GM12878 (cell line): ENCODE measurements at regions not wholly inside any gene's neighbourhood (a gene's known extent, or its start where the extent isn't known, plus 50 kb on each side); places are given as distances from the start of the nearest gene placed in this dataset.

Source experiments
- ATAC-seq: fragments of 200-7000 bp; cut with Tn5 transposase; 3 replicates; pipeline ENCODE4 v1.9.1; 2020; ENCODE audit warnings: mild to moderate bottlenecking, moderate library complexity
- BruUV-seq: library from RNA; stranded (reverse); fragments of 400-500 nt; replicated peaks from 2 replicates; lab custom pipeline; 2021; lab: Mats Ljungman, UMichigan
- CTCF ChIA-PET: fragments of 300-600 bp; sonication (Branson Sonifier 250); formaldehyde crosslinking; extraction: SDS; loops from one replicate; lab custom pipeline; 2021; ENCODE audit warnings: inconsistent platforms; lab: Yijun Ruan, JAX
- POLR2A ChIA-PET: fragments of 350-600 bp; formaldehyde crosslinking; extraction: SDS; loops from one replicate; lab custom pipeline; 2021; ENCODE audit warnings: inconsistent platforms; lab: Charles Lee
- RAD21 ChIA-PET: fragments of 300-600 bp; sonication (Branson Sonifier 250); formaldehyde crosslinking; loops from one replicate; lab custom pipeline; 2023; ENCODE audit warnings: antibody characterized with exemption; ENCODE audit not compliant: unreplicated experiment; lab: Charles Lee
- SMC1A ChIA-PET: fragments of 300-600 bp; sonication (Branson Sonifier 250); formaldehyde crosslinking; loops from one replicate; lab custom pipeline; 2023; ENCODE audit not compliant: unreplicated experiment, uncharacterized antibody; lab: Charles Lee
- DNase-seq: peaks from one replicate; pipeline ENCODE4 v3.0.0-alpha.2; 2011; ENCODE audit warnings: low read depth, low spot score
- FAIRE-seq: peaks from 3 replicates; lab custom pipeline; 2011; peaks lifted over from hg19 to GRCh38; lab: Jason Lieb, UNC
- H2AFZ ChIP-seq: 2 replicates; pipeline ENCODE4 v1.6.0; 2011; ENCODE audit warnings: low read depth, low read length, control low read depth; ENCODE audit not compliant: control insufficient read depth
- H3K27ac ChIP-seq: 2 replicates; pipeline ENCODE4 v1.5.1; 2011; ENCODE audit warnings: control low read depth; ENCODE audit not compliant: control insufficient read depth, insufficient read depth
- H3K27me3 ChIP-seq, 2 experiments: replicated peaks in 1 of 2; 2 replicates each; pipeline versions ENCODE4 v1.6.0 to v1.6.1; 2011; ENCODE audit warnings: low read length in 1 of 2; ENCODE audit not compliant: control insufficient read depth in 2 of 2, insufficient read depth in 2 of 2
- H3K36me3 ChIP-seq, 2 experiments: 2 replicates each; pipeline ENCODE4 v1.5.1; 2011; ENCODE audit warnings: low read length in 1 of 2; ENCODE audit not compliant: control insufficient read depth in 2 of 2, insufficient read depth in 2 of 2
- H3K4me1 ChIP-seq: 2 replicates; pipeline ENCODE4 v1.6.1; 2011; ENCODE audit warnings: mild to moderate bottlenecking, low read length, moderate library complexity, mixed read lengths; ENCODE audit not compliant: control insufficient read depth, insufficient read depth
- H3K4me2 ChIP-seq: 2 replicates; pipeline ENCODE4 v1.6.0; 2011; ENCODE audit warnings: control low read depth; ENCODE audit not compliant: control insufficient read depth, insufficient read depth
- H3K4me3 ChIP-seq: fragments of 200-600 bp; sonication (generic); 2 replicates; pipeline ENCODE4 v1.5.1; 2016
- H3K79me2 ChIP-seq: 2 replicates; pipeline ENCODE4 v1.6.0; 2011; ENCODE audit warnings: low read length; ENCODE audit not compliant: control insufficient read depth, insufficient read depth
- H3K9ac ChIP-seq: 2 replicates; pipeline ENCODE4 v1.8.0; 2011; ENCODE audit warnings: low read length, control low read depth, mixed read lengths; ENCODE audit not compliant: control insufficient read depth, insufficient read depth
- H3K9me3 ChIP-seq: replicated peaks from 3 replicates; pipeline ENCODE4 v1.5.1; 2011; ENCODE audit warnings: mild to moderate bottlenecking, low read length; ENCODE audit not compliant: control insufficient read depth, insufficient read depth
- H4K20me1 ChIP-seq: 2 replicates; pipeline ENCODE4 v1.6.0; 2011; ENCODE audit not compliant: control insufficient read depth, insufficient read depth
- BHLHE40 ChIP-seq, 2 experiments: fragments of 450-650 bp in 1 of 2; IDR thresholded peaks; 2 replicates each; pipeline ENCODE4 v1.6.1; 2011 to 2017; ENCODE audit warnings: low read depth in 2 of 2, borderline replicate concordance in 1 of 2, improper control_type of control experiment in 1 of 2, low read length in 1 of 2, mild to moderate bottlenecking in 1 of 2
- CHD4 ChIP-seq: fragments of 200-600 bp; sonication (generic); IDR thresholded peaks from 2 replicates; pipeline ENCODE4 v1.6.1; 2016; ENCODE audit warnings: mild to moderate bottlenecking
- KDM1A ChIP-seq: fragments of 200-600 bp; sonication (generic); IDR thresholded peaks from 2 replicates; pipeline ENCODE4 v1.6.1; 2016; ENCODE audit warnings: borderline replicate concordance
- NBN ChIP-seq: fragments of 450-650 bp; IDR thresholded peaks from 2 replicates; pipeline ENCODE4 v1.6.1; 2016
- RB1 ChIP-seq: fragments of 450-650 bp; formaldehyde crosslinking; IDR thresholded peaks from 2 replicates; pipeline ENCODE4 v1.6.1; 2017; ENCODE audit warnings: mild to moderate bottlenecking, borderline replicate concordance
- TCF7 ChIP-seq: IDR thresholded peaks from 2 replicates; pipeline ENCODE4 v1.6.1; 2014; ENCODE audit warnings: antibody characterized with exemption, borderline replicate concordance
- YBX1 ChIP-seq: fragments of 450-650 bp; IDR thresholded peaks from 2 replicates; pipeline ENCODE4 v1.6.1; 2016; ENCODE audit warnings: antibody characterized with exemption
- WGBS: methylation state at CpG from one replicate; pipeline ENCODE4 v1.1.6; 2016; ENCODE audit warnings: low lambda C conversion rate; ENCODE audit not compliant: insufficient replicate concordance, insufficient coverage; ENCODE audit errors: missing lambda C conversion rate; 5-methylcytosine and 5-hydroxymethylcytosine counted together
- in situ Hi-C: fragments of 300-500 bp; cut with MboI; formaldehyde crosslinking; loops from 9 replicates; pipeline ENCODE4 v1.14.3; 2018; ENCODE audit warnings: mixed read lengths
- intact Hi-C: fragments of 100-400 bp; cut with micrococcal nuclease; formaldehyde crosslinking; loops from one replicate; pipeline ENCODE4 v1.14.2; 2022; ENCODE audit not compliant: unreplicated experiment
- TF ChIP-seq, protein P1 (sequence below): IDR thresholded peaks from 2 replicates; pipeline ENCODE4 v1.6.1; 2012; ENCODE audit warnings: low read depth, low read length, improper control_type of control experiment
- TF ChIP-seq, protein P2 (sequence below): IDR thresholded peaks from 2 replicates; pipeline ENCODE4 v1.6.1; 2011; ENCODE audit warnings: borderline replicate concordance, low read depth, mild to moderate bottlenecking, moderate library complexity, low read length; ENCODE audit not compliant: insufficient read depth, poor library complexity, severe bottlenecking
- TF ChIP-seq, protein P3 (sequence below): fragments of 450-650 bp; formaldehyde crosslinking; IDR thresholded peaks from 2 replicates; pipeline ENCODE4 v1.5.0; 2022; ENCODE audit warnings: mild to moderate bottlenecking, missing genetic modification characterization

DNA sequence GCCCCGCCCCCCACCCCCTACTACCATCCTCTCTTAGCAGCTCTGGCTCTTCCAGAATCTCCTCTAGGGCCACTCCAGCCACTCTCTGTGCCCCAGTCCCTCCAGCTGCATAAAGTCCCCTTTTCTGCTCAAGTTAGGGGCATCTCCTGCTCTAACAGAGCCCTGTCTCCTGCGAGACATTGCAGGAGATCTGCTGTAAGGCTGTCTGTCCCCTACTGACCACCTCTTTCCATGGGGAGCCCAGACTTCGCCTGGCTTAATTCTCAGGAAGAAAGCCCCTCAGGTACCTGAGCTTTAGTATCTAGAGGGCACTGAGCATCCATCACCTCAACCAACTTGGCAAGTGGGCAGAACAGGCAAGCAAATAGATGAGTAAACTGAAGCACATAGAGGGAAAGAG is 200.7 kb upstream of the ZMIZ1 start (continued):
- TF ChIP-seq, protein P1, sequence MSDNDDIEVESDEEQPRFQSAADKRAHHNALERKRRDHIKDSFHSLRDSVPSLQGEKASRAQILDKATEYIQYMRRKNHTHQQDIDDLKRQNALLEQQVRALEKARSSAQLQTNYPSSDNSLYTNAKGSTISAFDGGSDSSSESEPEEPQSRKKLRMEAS = no peak

DNA sequence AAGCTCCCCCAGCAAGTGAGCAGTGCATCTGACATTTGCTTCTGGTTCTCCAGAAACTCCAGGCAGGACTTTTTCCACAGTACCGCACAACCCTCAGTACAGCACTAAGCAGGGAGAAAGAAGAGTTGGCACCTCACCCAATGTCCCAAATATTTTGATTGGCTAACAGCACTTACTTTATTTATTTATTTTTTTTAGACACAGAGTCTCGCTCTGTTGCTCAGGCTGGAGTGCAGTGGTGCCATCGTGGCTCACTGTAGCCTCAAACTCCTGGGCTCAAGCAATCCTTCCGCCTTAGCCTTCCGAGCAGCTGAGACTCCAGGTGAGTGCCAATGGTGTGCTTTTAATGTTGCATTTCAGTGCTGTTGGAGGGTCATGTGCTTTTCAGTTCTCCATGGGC is 200.3 kb upstream of the ZMIZ1 start:
- BruUV-seq = no TSS peak

More for the DNA sequence above, 200.3 kb upstream of the ZMIZ1 start:
- FAIRE-seq = no peak
- TF ChIP-seq TCF7 (no peak), KDM1A (no peak), CHD4 (no peak), YBX1 (no peak), NBN (no peak), RB1 (no peak), BHLHE40 (IDR thresholded peaks at IDR 0.05; ENCODE audit: borderline replicate concordance in 1 of 2, low read depth in 2 of 2, low read length in 1 of 2) (no peak)
- TF ChIP-seq, protein P2, sequence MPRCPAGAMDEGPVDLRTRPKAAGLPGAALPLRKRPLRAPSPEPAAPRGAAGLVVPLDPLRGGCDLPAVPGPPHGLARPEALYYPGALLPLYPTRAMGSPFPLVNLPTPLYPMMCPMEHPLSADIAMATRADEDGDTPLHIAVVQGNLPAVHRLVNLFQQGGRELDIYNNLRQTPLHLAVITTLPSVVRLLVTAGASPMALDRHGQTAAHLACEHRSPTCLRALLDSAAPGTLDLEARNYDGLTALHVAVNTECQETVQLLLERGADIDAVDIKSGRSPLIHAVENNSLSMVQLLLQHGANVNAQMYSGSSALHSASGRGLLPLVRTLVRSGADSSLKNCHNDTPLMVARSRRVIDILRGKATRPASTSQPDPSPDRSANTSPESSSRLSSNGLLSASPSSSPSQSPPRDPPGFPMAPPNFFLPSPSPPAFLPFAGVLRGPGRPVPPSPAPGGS = no peak
- TF ChIP-seq, protein P3, sequence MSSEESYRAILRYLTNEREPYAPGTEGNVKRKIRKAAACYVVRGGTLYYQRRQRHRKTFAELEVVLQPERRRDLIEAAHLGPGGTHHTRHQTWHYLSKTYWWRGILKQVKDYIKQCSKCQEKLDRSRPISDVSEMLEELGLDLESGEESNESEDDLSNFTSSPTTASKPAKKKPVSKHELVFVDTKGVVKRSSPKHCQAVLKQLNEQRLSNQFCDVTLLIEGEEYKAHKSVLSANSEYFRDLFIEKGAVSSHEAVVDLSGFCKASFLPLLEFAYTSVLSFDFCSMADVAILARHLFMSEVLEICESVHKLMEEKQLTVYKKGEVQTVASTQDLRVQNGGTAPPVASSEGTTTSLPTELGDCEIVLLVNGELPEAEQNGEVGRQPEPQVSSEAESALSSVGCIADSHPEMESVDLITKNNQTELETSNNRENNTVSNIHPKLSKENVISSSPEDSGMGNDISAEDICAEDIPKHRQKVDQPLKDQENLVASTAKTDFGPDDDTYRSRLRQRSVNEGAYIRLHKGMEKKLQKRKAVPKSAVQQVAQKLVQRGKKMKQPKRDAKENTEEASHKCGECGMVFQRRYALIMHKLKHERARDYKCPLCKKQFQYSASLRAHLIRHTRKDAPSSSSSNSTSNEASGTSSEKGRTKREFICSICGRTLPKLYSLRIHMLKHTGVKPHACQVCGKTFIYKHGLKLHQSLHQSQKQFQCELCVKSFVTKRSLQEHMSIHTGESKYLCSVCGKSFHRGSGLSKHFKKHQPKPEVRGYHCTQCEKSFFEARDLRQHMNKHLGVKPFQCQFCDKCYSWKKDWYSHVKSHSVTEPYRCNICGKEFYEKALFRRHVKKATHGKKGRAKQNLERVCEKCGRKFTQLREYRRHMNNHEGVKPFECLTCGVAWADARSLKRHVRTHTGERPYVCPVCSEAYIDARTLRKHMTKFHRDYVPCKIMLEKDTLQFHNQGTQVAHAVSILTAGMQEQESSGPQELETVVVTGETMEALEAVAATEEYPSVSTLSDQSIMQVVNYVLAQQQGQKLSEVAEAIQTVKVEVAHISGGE (CRISPR knock-in tag) = no peak
- TF ChIP-seq, all 136 proteins: peak for 0
- H2AFZ ChIP-seq = no peak overlapping the region
- in situ Hi-C loops = no loop called here
- CTCF ChIA-PET = no interaction called here
- DNase-seq (no peak), ATAC-seq (no peak)
- peaks cover 2 to 3% of the 10 kb centered on the region in 2 experiments; a peak in 3 of 4 replicates for H3K27me3 ChIP-seq
- H3K79me2 ChIP-seq = no peaks in the 10 kb centered on the region
- SMC1A ChIA-PET = no interaction called here
- POLR2A ChIA-PET = no interaction called here
- H4K20me1 ChIP-seq = no peaks in the 10 kb centered on the region
- no peaks in the 10 kb centered on the region for H3K36me3 ChIP-seq
- H3K4me1 ChIP-seq = no peaks in the 10 kb centered on the region
- 45% methylated on average over 5 of the region's 5 CpGs for WGBS
- H3K27ac ChIP-seq = no peak overlapping the region
- H3K4me2 ChIP-seq = no peak overlapping the region
- no peak overlapping the region for H3K4me3 ChIP-seq
- H3K9me3 ChIP-seq = no peaks in the 10 kb centered on the region
- no peak overlapping the region for H3K9ac ChIP-seq
- intact Hi-C loops = no loop called here
- RAD21 ChIA-PET = no interaction called here
